ENCODE measurements at regions not wholly inside any gene's neighbourhood (a gene's known extent, or its start where the extent isn't known, plus 50 kb on each side); places are given as distances from the start of the nearest gene placed in this dataset.
A peak's percentile ranks its signal among the peaks of the same experiment; 100 is the strongest.

DNA sequence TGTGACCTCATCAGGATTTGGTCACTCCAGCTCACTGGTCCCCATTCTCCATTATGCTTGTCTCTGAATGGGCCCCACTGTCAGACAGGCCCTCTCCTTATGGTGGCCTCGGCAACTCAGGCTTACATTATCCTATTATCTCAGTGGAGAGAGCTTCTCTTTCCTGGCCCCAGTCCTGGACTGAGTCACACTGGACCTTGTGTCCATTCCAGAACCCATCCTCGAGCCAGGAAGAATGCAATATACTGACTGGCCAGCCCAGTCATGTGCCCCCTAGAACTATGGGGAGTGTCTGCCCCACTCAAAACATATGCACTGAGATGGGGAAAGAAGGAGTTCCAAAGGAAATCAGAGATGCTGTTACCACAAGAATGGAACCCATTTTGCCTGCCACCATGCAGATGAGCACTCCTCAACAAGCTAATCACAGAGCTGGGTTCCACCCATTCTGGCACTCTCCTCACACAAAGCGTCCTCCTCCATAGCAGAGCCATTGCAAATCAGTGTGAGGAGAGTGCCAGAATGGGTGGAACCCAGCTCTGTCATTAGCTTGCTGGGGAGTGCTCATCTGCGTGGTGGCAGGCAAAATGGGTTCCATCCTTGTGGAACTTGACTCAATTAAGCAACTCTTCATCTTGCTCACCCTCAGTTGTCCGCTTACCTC lies 71.9 kb downstream of the CHRNA1 start:
- no peaks in the 10 kb centered on the region for H3K4me1 ChIP-seq
- ATAC-seq = no peak
- no peaks in the 10 kb centered on the region for H3K9me3 ChIP-seq
- no peak overlapping the region for H3K27ac ChIP-seq
- intact Hi-C loops (cut with DNase I) = no loop called here
- H3K4me3 ChIP-seq = no peak overlapping the region
- 61 to 75% (median 63%) methylated on average over 5 of the region's 5 CpGs for WGBS, 3 donors
- no peak for DNase-seq
- peaks cover 0 to 11% (median 0%) of the 10 kb centered on the region in 3 donors for H3K27me3 ChIP-seq (ENCODE audit: insufficient read depth in 3 of 3, low read length in 2 of 3)
- TF ChIP-seq, protein P1, sequence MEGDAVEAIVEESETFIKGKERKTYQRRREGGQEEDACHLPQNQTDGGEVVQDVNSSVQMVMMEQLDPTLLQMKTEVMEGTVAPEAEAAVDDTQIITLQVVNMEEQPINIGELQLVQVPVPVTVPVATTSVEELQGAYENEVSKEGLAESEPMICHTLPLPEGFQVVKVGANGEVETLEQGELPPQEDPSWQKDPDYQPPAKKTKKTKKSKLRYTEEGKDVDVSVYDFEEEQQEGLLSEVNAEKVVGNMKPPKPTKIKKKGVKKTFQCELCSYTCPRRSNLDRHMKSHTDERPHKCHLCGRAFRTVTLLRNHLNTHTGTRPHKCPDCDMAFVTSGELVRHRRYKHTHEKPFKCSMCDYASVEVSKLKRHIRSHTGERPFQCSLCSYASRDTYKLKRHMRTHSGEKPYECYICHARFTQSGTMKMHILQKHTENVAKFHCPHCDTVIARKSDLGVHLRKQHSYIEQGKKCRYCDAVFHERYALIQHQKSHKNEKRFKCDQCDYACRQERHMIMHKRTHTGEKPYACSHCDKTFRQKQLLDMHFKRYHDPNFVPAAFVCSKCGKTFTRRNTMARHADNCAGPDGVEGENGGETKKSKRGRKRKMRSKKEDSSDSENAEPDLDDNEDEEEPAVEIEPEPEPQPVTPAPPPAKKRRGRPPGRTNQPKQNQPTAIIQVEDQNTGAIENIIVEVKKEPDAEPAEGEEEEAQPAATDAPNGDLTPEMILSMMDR (IDR thresholded peaks at IDR 0.05) = no peak
- no peaks in the 10 kb centered on the region for H3K36me3 ChIP-seq (ENCODE audit: insufficient read depth in 1 of 2, low read depth in 1 of 2)

DNA sequence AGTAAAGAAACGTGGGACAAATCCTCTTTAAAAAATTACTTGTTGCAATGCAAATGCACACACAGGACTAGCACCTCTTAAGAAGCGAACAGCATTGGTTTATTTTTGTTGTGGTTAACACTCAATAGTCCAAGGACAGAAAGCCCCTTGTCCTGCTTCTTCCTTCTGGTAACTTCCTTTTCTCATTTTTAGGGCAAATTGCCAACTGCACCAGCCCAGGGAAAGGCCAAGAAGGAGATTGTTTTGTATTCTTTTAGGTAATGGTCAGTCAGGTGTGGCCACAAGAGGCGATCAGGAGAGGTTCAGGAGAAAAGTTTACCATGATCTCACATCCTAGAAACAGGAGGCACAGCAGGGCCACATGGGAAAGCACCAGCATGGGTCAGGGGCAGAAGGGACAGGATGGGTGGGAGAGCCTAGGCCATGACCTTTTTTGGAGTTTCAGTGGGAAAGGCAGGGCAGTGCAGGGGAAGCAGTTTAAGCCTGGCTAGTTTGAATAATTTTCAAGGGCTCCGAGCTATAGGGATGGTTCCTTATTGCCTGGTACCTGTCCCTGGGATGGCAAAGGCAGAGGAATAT lies 73.0 kb downstream of the CHRNA1 start:
- DNase-seq (no peak), ATAC-seq (no peak)
- 80 to 87% (median 83%) methylated on average over 4 of the region's 4 CpGs for WGBS, 3 donors
- Histone ChIP-seq H3K9me3 (no peaks in the 10 kb centered on the region), H3K36me3 (ENCODE audit: insufficient read depth in 1 of 2, low read depth in 1 of 2) (no peaks in the 10 kb centered on the region), H3K27me3 (ENCODE audit: insufficient read depth in 3 of 3, low read length in 2 of 3) (peaks cover 0 to 11% (median 0%) of the 10 kb centered on the region in 3 donors), H3K4me1 (no peaks in the 10 kb centered on the region), H3K27ac (no peak overlapping the region), H3K4me3 (no peak overlapping the region)
- TF ChIP-seq, protein P1 (IDR thresholded peaks at IDR 0.05) = no peak
- intact Hi-C loops (cut with DNase I) = no loop called here

GRCh38 chr2:174690026-174690425 lies 74.2 kb downstream of the CHRNA1 start:
- H3K36me3 ChIP-seq (ENCODE audit: insufficient read depth in 1 of 2, low read depth in 1 of 2) = no peaks in the 10 kb centered on the region
- H3K4me3 ChIP-seq = no peak overlapping the region
- DNase-seq (no peak), ATAC-seq (no peak)
- H3K27ac ChIP-seq = no peak overlapping the region
- intact Hi-C loops (cut with DNase I) = no loop called here
- TF ChIP-seq, protein P1 (IDR thresholded peaks at IDR 0.05) = no peak
- no peaks in the 10 kb centered on the region for H3K9me3 ChIP-seq
- H3K4me1 ChIP-seq = no peaks in the 10 kb centered on the region
- 87 to 88% (median 88%) methylated on average over 3 of the region's 3 CpGs for WGBS, 3 donors
- peaks cover 0 to 11% (median 0%) of the 10 kb centered on the region in 3 donors for H3K27me3 ChIP-seq (ENCODE audit: insufficient read depth in 3 of 3, low read length in 2 of 3)

DNA sequence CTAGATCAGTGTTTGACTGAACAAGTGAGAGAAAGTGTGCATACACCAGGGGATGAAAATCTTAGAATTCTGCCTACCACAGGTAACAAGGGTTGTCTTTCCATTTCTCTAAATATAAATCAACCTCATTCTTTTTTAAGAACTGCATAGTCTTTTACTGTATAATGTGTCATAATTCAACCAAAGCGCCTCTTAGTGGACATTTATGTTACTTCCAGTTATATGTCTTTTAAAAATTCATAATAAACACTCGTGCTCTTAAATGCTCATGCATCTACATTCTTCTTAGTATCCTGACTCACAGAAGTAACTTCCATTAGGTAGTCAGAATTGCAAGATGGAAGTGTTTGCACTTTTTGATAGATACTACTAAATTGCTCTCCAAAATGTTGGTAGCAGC lies 76.2 kb downstream of the CHRNA1 start:
- DNase-seq = no peak
- H3K9me3 ChIP-seq = no peaks in the 10 kb centered on the region
- no peak for ATAC-seq
- intact Hi-C loops (cut with DNase I) = loop anchor here (10.0 kb wide), 2 partner anchors 113 to 223 kb away; no protein-coding TSS in a partner anchor
- no peak overlapping the region for H3K4me3 ChIP-seq
- H3K36me3 ChIP-seq (ENCODE audit: insufficient read depth in 1 of 2, low read depth in 1 of 2) = no peaks in the 10 kb centered on the region
- peaks cover 0 to 10% (median 0%) of the 10 kb centered on the region in 3 donors for H3K27me3 ChIP-seq (ENCODE audit: insufficient read depth in 3 of 3, low read length in 2 of 3)
- WGBS, 3 donors = 45 to 49% (median 45%) methylated on average over 2 of the region's 2 CpGs
- TF ChIP-seq, protein P1 (IDR thresholded peaks at IDR 0.05) = peak; percentile 37
- no peaks in the 10 kb centered on the region for H3K4me1 ChIP-seq
- H3K27ac ChIP-seq = no peak overlapping the region

Measured in psoas muscle (tissue), 7 donors.